Globus pallidus (tissue), 1 donor: ENCODE measurements at regions not wholly inside any gene's neighbourhood (a gene's known extent, or its start where the extent isn't known, plus 50 kb on each side); places are given as distances from the start of the nearest gene placed in this dataset.
"Not testable (repeated sequence)": the region's sequence is repeated elsewhere in the genome, so short reads cannot be mapped to it uniquely, and the experiment has no call there.

Source experiments
- DNase-seq: peaks from one replicate; pipeline ENCODE4 v3.0.0-alpha.2; 2015; ENCODE audit warnings: low spot score

DNA sequence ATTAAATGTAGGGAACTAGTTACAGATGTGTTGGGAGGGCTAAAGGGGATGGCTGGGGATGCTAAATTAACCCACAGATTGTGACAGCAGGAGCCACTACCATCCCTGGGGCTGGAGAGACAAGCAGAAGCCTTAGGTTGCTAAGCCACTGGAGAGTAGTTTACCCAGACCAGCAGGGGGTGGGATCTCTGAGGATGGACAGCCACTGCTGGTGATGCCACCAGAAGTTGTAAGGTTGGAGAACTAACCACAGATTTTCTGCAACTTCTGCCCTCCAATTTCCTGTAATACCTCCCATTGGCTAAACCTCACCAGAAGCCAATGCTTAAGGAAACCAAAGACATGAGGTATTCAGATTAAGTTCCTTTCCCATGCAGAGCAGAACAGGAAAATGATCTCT is 139.6 kb upstream of the NOX3 start:
- no peak for DNase-seq

GRCh38 chr6:155591741-155592140 is 136.1 kb upstream of the NOX3 start:
- DNase-seq, result no peak

- no peak for DNase-seq
Measured at GRCh38 chr6:155589190-155589589, 133.6 kb upstream of the NOX3 start.

- DNase-seq, result no peak
Measured at GRCh38 chr6:155587817-155588216, 132.2 kb upstream of the NOX3 start.

DNA sequence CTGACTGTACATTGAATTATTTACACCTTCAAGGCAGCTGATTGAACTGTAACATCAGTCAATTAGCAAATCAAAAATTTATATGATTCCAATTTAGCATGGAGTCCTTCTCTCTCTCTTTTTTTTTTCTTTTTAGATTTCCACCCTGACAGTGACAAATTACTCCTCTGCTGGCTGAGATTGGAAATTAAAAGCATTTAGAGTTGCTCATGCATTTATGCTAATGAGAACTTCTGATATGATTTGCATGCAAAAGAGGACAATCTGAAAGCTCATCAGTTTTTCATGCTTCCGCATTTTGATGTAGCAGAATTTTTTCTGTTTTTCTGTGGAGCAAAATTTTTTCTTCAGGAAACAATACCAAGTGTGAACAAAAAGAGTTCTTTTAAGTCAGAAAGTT is 130.5 kb upstream of the NOX3 start:
- no peak for DNase-seq

DNA sequence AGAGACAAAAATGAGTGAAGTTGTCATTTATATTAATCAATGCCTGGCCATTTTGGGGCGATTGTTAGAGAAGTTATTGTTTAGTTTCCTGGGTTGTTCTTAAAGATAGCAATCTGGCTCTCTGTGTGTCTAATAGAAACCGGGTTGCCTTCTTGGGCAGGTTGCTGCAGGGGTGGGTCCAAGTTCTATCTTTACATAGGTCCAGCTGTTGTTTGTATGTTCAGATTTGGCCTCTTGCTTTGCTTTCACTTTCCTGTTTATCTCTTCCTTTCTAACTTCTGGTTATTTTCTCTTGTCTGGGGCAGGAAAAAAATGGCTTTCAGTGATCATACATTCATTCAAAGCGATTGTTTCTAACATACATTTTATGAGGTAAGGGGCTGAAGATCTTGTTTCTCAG is 128.4 kb upstream of the NOX3 start:
- DNase-seq, result no peak

DNA sequence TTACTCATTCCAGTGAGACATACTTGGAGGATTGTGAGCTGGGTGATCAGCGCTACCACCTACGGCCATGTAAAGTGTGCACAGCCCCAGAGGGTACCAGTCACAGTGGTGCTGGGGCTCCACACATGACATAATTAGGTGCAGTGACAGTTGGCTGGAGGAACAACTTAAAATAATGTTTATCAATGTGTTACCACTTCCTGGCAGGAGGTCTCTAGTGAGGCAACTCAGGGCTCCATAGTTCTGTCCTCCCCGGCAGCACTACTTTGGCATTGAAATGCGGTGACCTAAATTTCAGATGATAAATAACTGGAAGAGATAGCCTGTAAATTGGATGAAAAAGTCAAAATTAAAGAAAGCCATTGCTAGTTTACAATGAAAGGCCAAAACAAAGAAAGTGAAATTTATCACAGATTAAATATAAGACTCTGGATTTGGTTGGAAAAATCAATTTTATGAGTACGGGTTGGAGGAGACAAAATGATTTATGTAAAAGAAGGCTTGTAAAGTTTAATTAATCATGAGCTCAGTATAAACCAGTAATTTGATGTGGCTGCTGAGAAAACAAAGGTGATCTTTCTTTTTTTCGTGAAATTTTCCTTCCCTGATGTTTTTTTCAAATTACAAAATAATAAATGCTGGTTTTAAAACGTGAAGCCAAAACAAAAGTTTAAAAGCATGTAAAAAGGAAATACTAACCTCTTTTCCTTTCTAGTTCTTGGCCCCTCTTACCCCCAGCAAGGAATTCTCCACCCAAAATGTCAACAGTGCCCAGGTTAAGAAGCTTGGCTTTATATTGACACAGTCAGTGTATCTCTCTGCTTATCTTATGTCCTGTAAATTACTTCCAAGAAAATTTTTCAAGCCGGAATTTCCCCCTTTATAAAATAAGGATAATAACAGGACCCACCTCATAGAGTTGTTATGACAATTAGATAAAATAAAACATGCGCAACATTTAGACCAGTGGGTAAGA is 126.7 kb upstream of the NOX3 start:
- no peak for DNase-seq

DNA sequence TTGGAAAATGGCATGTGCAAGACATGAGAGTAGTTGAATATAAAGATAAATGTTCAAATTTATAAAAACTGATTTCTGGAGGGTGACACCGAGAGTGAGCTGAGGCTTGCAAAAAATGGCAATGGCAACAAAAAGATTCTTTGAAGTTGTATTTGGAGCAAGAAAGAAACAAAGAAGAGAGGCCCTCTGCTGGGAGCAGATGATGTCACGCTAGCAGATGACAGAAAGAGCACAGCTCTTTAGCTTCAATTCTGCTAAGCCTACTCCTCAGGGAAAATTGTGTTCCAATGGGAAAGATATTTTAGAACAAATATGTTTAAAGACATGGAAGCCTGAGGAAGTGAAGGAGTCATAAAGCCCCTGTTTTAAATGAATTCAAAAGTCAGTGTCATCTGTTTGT is 125.3 kb upstream of the NOX3 start:
- no peak for DNase-seq

- no peak for DNase-seq
Measured at GRCh38 chr6:155578251-155578650, 122.6 kb upstream of the NOX3 start.

DNA sequence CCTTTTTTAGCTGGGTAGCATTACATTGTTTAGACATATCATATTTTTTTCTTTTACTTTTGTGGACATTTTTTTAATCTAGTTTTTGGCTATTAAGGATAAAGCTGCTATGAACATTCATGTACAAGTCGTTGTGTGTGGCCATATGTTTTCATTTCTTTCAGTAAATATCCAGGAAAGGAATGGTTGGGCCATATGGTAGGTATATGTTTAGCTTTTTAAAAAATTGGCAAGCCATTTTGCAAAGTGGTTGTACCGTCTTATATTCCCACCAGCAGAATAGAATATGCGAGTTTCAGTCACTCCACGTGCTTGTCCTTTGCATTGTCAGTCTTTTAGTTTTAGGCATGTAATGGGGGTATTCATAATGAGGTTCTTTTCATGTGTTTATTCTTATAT is 106.3 kb upstream of the NOX3 start:
- DNase-seq, result no peak

GRCh38 chr6:155561257-155561965 is 105.8 kb upstream of the NOX3 start:
- no peak for DNase-seq

DNA sequence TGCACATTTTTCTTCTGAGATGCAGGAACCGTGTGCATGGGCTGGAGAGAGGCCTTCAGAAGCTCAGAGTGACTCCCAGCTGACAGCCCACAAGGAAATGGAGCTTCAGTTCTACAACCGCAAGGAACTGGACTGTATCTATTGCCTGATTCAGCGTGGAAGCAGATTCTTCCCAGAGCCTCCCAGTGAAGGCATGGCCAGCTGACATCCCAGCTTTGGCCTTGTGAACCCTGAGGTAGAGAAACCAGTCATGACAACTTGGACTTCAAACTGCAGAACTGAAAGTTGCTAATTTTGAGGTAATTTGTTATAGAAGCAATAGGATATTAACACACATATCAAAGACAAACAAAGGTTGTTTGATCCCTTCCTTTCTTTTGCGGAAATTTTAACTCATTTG is 94.3 kb upstream of the NOX3 start:
- no peak for DNase-seq

DNA sequence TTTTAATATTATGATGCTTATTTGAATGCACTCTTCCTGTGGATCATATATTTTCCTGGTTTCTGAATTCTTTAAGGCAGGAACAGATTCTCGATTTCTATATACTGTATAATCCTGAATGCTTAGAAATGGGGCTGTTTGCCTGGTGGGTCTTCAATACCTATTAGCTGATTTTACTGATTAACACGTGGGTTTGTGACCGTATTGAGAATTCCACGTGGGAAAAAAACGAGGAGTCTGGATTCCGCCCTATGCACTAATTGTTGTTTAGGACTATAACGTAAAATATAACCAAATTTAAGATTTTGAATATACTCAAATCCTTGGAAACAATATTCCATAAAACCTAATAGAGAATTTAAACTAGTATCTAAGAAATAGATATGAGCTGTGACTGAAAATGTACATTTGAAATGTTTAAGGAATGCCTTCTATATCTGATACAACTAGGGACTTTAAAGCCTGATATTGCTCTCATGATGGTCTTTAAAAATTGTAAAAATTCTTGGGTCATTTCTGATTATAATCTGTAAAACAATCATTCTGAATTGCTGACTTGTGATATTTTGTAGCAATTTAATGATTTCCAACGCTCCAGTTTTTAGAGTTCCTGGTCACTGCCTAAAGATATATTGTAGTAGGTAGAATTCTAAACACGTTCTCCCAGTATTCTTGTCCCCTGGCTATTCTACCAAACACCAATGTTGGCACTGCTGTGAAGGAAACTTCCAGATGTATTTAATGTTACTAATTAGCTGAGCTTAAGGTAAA is 93.6 kb upstream of the NOX3 start:
- no peak for DNase-seq

GRCh38 chr6:155548576-155548975 is 92.9 kb upstream of the NOX3 start:
- DNase-seq, result no peak

DNA sequence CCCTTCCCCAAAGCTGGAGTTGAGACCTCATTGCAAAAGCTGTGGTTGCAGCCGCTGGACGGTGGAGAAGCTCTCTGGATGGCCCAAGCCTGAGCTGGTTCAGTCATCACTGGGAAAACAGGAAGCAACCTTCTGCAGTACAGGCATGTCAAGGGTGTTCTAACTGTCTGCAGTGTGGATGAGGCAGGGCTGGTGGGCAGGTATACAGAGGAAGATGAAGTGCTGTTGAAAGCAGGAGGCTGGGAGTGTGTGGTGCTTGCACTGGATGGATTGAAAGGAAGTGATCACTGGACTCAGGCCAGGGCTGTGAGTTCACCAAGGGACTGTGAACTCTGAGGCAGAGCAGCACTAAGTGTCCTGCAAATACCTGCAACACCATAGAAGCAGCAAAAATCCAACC is 89.0 kb upstream of the NOX3 start:
- DNase-seq, result no peak

- no peak for DNase-seq
Measured at GRCh38 chr6:155543166-155543847, 87.7 kb upstream of the NOX3 start.

DNA sequence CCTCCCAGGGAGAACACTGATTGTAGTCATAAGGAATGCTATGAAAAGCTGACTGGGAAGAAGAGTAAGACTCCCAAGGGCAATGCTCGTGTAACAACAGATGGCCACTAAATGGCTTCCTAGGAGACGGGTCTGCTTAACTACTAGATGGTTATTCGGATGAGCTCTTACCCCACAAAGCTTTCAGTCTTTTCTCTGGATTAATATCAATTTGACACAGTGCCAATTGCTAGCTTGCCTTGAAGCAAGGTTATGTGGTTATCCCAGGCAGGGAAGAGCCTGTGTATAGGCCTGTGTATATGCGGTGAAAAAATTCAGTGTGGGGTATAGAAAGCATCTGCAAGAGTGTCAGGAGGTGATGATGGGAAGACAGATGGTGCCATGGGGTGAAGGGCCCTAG is 86.4 kb upstream of the NOX3 start:
- DNase-seq, result no peak

DNA sequence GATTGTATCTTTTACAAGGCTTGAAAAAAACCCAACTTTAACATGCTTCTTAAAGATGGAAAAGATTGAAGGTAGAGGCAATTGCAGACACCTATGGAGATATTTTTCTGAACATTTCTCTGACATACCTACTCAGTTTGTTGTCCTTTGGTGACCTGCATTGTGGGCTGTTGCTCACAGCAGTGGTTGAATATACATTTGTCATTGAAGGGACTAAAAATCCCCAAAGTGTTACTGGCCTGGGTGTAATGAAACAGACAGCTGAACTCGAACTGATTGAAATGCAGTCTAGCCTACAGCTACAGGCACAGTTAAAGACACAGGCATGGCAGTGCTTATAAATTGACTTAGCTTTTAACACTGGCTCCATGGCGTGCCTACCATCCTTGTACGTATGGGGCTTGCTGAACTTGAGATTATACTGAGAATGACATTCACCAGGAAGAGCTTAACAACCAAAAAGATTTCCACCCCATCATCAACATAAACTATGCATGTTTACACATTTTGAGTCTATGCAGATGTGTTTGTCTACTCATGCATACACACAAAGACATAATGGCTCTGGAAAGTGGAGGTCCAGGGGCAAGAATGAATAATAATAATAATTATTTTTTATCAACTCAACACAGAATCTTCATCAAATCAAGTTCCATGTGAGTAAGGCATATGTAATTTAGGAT is 83.2 kb upstream of the NOX3 start:
- DNase-seq, result no peak

DNA sequence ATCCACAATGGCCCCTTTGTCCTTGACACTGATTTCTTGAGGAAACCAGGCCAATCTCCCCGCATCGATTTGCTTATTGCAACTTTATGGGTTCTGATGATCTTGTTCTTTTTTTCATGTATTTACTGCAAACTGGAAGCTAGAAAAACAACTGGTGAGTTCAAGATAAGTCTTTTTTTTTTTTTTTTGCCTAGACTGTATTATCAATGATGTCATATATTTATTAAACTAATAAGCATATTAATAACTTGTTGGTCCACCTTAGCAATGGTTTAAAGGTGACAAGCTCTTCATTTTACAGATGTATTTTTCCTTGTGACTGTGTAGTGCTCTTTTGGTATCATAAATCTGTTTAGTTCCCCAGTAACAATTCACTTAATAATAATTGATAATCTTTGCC is 79.0 kb upstream of the NOX3 start:
- no peak for DNase-seq

GRCh38 chr6:155530219-155530834 is 74.7 kb upstream of the NOX3 start:
- peak; percentile 7 for DNase-seq

GRCh38 chr6:155529814-155530213 is 74.2 kb upstream of the NOX3 start:
- not testable (repeated sequence) for DNase-seq
